ENCODE measurements at regions not wholly inside any gene's neighbourhood (a gene's known extent, or its start where the extent isn't known, plus 50 kb on each side); places are given as distances from the start of the nearest gene placed in this dataset.

DNA sequence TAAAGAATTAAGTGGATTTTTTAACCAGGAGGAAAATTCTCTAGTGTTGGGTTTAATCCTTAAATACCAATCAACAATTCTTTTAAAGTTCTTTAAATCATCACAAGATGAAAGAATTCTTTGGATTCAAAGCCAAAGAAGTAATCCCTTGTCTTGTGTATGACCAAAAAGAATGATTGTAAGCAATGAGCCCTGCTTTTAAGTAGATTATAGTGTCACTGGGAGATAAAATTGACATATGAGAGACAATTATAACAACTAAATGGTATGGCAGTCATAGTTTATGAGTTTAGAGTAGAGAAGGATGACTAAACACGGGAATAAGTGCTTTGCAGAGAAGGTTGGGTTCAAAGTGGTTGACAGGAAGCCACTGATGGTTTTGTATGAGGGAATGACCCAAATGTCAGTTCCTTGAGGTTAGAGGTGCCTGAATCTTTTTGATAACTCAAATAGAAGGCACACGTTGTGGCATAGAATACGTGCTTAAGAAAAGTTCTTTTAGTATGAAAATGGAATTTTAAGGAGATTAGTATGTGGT, 199.6 kb upstream of the TCF4 start:
- H3K9me3 ChIP-seq (ENCODE audit: low read length), result peaks cover 6% of the 10 kb centered on the region; the same call in 1 of the 2 replicates
- TF ChIP-seq EZH2 (IDR thresholded peaks at IDR 0.05; ENCODE audit: borderline replicate concordance, low read length), result no peak
- TF ChIP-seq, protein P1, sequence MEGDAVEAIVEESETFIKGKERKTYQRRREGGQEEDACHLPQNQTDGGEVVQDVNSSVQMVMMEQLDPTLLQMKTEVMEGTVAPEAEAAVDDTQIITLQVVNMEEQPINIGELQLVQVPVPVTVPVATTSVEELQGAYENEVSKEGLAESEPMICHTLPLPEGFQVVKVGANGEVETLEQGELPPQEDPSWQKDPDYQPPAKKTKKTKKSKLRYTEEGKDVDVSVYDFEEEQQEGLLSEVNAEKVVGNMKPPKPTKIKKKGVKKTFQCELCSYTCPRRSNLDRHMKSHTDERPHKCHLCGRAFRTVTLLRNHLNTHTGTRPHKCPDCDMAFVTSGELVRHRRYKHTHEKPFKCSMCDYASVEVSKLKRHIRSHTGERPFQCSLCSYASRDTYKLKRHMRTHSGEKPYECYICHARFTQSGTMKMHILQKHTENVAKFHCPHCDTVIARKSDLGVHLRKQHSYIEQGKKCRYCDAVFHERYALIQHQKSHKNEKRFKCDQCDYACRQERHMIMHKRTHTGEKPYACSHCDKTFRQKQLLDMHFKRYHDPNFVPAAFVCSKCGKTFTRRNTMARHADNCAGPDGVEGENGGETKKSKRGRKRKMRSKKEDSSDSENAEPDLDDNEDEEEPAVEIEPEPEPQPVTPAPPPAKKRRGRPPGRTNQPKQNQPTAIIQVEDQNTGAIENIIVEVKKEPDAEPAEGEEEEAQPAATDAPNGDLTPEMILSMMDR (IDR thresholded peaks at IDR 0.05; ENCODE audit: low read length), result no peak
- no peaks in the 10 kb centered on the region for H3K36me3 ChIP-seq (ENCODE audit: insufficient read depth, low read length)
- H3K9me2 ChIP-seq (ENCODE audit: low read depth, low read length), result no peaks in the 10 kb centered on the region
- no peaks in the 10 kb centered on the region for H3F3A ChIP-seq (ENCODE audit: insufficient read depth, low read length)
- H3K4me1 ChIP-seq (ENCODE audit: insufficient read depth, low read length, severe bottlenecking), result no peaks in the 10 kb centered on the region
- H3K27me3 ChIP-seq (ENCODE audit: insufficient read depth, low read length), result no peaks in the 10 kb centered on the region
- H3K4me3 ChIP-seq (ENCODE audit: low read depth, low read length, poor library complexity, severe bottlenecking), result no peak overlapping the region
- no peaks in the 10 kb centered on the region for H4K20me1 ChIP-seq (ENCODE audit: insufficient read depth, low read length)
- H2AFZ ChIP-seq (ENCODE audit: low read length), result no peak overlapping the region
- no peak overlapping the region for H3K9ac ChIP-seq (ENCODE audit: low read length)
- H3K4me2 ChIP-seq (ENCODE audit: low read length), result no peak overlapping the region
- no peaks in the 10 kb centered on the region for H3K79me2 ChIP-seq (ENCODE audit: insufficient read depth, low read length)
- H3K27ac ChIP-seq (ENCODE audit: low read depth, low read length, poor library complexity, severe bottlenecking), result no peak overlapping the region

DNA sequence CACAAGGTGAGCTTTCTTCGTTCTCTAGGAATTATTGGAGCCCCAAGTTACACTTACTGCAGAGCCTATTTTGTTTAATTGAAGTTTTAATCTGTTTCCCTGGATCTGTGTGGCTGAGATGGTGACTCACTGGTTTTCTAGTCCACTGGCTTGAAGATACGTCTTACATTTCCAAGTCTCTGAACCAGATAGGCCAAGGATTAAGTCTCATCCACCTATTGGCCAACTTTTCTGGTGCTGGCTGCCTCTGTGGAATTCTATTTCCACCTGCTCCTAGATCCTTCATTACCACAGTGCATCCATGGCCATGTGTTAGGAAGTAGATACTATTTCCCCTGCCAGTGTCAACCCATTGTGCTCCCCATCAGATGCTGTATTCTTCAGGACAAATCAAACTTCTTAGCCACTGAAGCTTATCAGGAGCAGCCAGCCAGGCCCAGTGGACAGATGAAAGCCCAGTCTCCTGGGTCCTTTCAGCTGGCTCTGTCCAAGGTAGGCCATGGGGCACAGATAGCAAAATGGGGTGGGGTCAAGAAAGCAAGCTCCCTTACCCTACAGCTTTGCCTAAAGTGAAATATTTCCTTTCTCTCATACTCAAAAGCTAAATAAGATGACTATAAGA, 198.8 kb upstream of the TCF4 start:
- Histone ChIP-seq H3K9me2 (ENCODE audit: low read depth, low read length) (no peaks in the 10 kb centered on the region), H3K4me1 (ENCODE audit: insufficient read depth, low read length, severe bottlenecking) (no peaks in the 10 kb centered on the region), H3K9me3 (ENCODE audit: low read length) (peaks cover 6% of the 10 kb centered on the region; the same call in 1 of the 2 replicates)

DNA sequence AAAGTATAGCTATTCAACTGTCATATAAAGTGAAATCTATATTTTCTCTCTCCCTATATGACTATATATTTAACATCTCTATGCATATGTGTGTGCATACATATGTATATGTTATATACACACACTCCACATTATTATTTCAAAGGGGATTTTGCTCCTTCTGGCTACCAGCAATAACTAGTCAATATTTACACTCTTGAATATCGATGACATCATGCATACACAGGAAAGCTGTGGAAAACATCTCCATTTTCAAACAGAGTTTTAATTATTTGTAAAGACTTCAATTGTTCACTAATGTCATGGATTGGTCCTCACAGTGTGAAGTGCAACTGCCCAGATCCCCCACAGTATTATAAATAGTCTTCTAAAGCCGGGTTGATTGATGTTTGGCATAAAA, 195.9 kb upstream of the TCF4 start:
- Histone ChIP-seq H3K36me3 (ENCODE audit: insufficient read depth, low read length) (no peaks in the 10 kb centered on the region), H3K4me1 (ENCODE audit: insufficient read depth, low read length, severe bottlenecking) (no peaks in the 10 kb centered on the region), H3K9ac (ENCODE audit: low read length) (no peak overlapping the region), H3K9me3 (ENCODE audit: low read length) (no peaks in the 10 kb centered on the region), H3F3A (ENCODE audit: insufficient read depth, low read length) (no peaks in the 10 kb centered on the region), H3K27ac (ENCODE audit: low read depth, low read length, poor library complexity, severe bottlenecking) (no peak overlapping the region), H3K9me2 (ENCODE audit: low read depth, low read length) (no peaks in the 10 kb centered on the region), H4K20me1 (ENCODE audit: insufficient read depth, low read length) (no peaks in the 10 kb centered on the region), H3K79me2 (ENCODE audit: insufficient read depth, low read length) (no peaks in the 10 kb centered on the region), H3K4me2 (ENCODE audit: low read length) (no peak overlapping the region), H3K4me3 (ENCODE audit: low read depth, low read length, poor library complexity, severe bottlenecking) (no peak overlapping the region), H3K27me3 (ENCODE audit: insufficient read depth, low read length) (no peaks in the 10 kb centered on the region), H2AFZ (ENCODE audit: low read length) (no peak overlapping the region)
- TF ChIP-seq EZH2 (IDR thresholded peaks at IDR 0.05; ENCODE audit: borderline replicate concordance, low read length), result no peak
- TF ChIP-seq, protein P1 (IDR thresholded peaks at IDR 0.05; ENCODE audit: low read length), result no peak

More for the DNA sequence above, 198.8 kb upstream of the TCF4 start:
- Histone ChIP-seq H3K9ac (ENCODE audit: low read length) (no peak overlapping the region), H3K4me3 (ENCODE audit: low read depth, low read length, poor library complexity, severe bottlenecking) (no peak overlapping the region), H3F3A (ENCODE audit: insufficient read depth, low read length) (no peaks in the 10 kb centered on the region), H3K4me2 (ENCODE audit: low read length) (no peak overlapping the region), H2AFZ (ENCODE audit: low read length) (no peak overlapping the region), H3K27me3 (ENCODE audit: insufficient read depth, low read length) (no peaks in the 10 kb centered on the region), H3K27ac (ENCODE audit: low read depth, low read length, poor library complexity, severe bottlenecking) (no peak overlapping the region), H3K79me2 (ENCODE audit: insufficient read depth, low read length) (no peaks in the 10 kb centered on the region), H3K36me3 (ENCODE audit: insufficient read depth, low read length) (no peaks in the 10 kb centered on the region), H4K20me1 (ENCODE audit: insufficient read depth, low read length) (no peaks in the 10 kb centered on the region)
- no peak for TF ChIP-seq EZH2 (IDR thresholded peaks at IDR 0.05; ENCODE audit: borderline replicate concordance, low read length)
- TF ChIP-seq, protein P1 (IDR thresholded peaks at IDR 0.05; ENCODE audit: low read length), result no peak

Measured in OCI-LY1 (cell line).